Activated effector memory CD4-positive, alpha-beta T cell treated with anti-CD3 and anti-CD28 coated beads, Interleukin-2, amount 50 U/mL, for 16 hours (primary cell): ENCODE measurements at regions not wholly inside any gene's neighbourhood (a gene's known extent, or its start where the extent isn't known, plus 50 kb on each side); places are given as distances from the start of the nearest gene placed in this dataset.
"Not testable (repeated sequence)": the region's sequence is repeated elsewhere in the genome, so short reads cannot be mapped to it uniquely, and the experiment has no call there.

Experiments
- DNase-seq: peaks from one replicate; pipeline ENCODE4 v3.0.0-alpha.2; 2020

DNA sequence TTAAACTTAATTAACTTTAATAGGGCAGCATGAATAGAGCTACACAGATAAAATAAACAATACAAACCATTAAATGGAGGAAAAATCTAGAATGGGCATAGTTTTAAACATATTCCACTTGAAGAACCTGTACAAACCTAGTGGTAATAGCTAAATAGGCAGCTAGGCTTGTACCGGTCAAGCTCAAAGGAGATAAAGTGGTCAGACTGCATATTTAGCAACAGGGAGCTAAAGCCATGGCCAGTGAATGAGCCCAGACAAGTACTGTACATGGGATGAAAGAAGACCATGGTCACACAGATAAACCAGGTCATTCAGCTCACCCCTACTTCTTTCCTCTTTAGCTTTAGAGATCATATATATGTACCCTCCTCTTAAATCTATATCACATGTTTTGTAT is 186.6 kb upstream of the KRR1 start:
- DNase-seq: no peak

DNA sequence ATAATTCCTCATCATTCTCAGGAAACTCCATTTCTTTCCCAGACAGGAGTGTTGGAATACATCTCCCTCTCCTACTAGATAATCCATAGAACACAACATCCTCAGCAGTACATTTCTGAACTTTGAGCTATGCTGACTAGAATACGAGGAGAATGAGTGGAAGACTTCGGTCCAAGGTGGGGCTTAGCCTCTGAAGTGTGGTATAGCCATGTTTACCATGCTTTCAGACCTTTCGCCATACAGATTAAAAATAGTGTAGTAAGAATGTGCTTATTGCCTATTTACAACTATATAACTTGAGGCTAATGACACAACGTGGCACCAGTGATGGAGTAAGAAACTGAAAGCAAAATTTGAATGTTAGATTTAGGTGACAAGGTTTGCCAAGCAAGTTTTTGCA is 184.5 kb upstream of the KRR1 start:
- no peak for DNase-seq

DNA sequence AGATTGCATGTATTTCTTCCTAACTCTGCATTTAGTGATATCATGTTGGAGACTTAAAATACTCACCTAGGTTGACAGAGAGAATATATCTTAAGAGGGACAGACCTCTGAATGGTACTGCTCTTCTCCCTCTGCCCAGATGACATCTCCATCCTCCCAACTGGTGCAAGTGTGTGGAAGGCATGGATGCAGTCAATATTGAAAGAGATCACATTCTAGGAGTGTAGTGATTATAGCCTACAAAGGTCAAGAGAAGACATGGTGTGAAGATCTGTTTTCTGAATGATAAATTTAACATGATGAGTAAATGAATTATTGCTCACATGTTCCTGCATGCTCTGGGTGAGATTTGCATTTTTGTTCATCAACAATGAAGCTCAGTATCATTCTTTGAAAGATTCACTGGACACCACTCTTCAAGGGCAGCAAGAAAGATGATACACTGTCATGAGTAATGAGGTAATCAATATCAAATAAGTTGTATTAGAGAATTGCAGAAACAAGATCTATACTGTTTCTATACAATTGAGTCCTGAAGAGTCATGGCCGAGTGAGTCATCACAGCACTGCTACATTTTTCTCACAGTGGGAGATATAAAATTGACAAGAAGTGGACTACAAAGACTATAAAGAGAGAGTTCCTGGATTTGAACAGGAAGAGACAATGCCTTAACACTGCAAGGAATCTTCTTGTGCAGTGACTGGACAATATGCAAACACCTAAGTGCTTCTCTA is 183.3 kb upstream of the KRR1 start:
- DNase-seq: no peak

DNA sequence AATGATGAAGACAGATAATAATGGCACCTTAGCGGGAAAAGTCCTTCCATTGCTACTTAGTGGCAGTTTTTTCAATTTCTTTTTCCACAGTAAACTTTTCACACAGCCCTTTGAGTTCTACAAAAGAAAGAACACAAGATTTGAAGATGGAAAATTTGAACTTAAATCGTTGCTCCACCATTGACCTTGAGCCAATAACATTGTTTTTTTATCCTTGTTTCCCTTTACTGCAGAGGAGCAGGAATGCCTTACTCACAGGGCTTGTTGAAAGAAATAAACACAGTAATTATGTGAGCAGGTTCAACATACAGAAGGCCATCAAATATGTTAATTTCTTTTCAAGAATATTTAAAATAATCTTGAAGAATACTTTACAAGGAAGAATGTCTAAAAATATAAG is 181.5 kb upstream of the KRR1 start:
- no peak for DNase-seq

DNA sequence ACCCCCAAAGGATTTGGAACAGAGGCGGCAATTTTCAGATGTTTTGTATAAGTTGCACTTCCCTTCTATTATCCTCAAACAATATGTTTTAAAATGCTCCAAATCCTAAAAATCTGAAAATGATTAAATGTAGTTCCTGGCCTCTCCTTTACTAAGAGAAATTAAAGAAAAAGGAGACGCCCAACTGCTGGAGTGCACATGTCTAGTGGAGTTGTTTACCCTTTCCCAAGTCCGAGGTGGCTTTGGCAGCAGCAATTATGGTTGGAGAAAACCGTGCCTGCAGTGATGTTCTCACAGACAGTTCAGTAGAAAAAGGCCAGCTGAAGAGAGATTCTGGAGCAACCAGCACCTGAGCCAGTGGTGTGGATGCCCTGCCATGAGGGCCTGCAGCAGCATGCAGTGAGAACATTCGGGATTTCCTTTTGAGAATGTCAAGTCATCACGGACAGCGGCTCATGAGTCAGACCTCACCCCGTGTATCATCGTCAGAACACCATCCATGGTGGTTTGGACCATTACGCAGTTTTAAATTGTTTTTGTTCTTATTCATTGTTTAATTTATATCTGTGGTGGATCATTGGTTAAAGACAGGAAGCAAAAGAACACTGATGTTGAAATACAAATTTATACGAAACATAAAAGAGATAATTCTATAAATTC is 179.0 kb upstream of the KRR1 start:
- no peak for DNase-seq

DNA sequence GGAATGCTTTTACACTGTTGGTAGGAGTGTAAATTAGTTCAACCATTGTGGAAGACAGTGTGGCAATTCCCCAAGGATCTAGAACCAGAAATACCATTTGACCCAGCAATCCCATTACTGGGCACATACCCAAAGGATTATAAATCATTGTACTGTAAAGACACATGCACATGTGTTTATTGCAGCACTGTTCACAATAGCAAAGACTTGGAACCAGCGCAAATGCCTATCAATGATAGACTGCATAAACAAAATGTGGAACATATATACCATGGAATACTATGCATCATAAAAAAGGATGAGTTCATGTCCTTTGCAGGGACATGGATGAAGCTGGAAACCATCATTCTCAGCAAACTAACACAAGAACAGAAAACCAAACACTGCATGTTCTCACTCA is 174.8 kb upstream of the KRR1 start:
- not testable (repeated sequence) for DNase-seq

DNA sequence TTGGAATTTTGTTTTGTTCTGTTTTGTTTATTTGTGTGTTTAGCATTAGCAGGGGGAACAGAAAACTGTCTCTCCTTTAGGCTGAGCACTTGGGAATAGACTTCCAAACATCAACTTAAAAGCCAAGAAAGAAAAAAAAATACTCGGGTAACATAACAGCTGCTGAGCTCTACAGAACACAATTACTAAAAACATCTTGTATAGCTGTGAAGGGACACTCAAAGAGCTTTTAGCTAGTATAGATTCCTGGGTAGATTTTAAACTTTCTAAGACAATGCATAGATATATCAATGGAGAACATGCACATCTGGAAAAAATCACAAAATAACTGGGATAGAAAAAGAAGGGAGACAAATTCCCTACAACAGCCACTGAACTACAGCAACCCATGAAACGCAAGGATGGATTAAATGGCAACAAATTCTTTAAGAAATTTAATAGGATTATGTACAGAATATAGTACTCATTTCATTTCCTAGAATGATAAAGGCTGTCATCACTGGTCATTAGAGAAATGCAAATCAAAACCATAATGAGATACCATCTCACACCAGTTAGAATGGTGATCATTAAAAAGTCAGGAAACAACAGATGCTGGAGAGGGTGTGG is 174.3 kb upstream of the KRR1 start:
- no peak for DNase-seq

DNA sequence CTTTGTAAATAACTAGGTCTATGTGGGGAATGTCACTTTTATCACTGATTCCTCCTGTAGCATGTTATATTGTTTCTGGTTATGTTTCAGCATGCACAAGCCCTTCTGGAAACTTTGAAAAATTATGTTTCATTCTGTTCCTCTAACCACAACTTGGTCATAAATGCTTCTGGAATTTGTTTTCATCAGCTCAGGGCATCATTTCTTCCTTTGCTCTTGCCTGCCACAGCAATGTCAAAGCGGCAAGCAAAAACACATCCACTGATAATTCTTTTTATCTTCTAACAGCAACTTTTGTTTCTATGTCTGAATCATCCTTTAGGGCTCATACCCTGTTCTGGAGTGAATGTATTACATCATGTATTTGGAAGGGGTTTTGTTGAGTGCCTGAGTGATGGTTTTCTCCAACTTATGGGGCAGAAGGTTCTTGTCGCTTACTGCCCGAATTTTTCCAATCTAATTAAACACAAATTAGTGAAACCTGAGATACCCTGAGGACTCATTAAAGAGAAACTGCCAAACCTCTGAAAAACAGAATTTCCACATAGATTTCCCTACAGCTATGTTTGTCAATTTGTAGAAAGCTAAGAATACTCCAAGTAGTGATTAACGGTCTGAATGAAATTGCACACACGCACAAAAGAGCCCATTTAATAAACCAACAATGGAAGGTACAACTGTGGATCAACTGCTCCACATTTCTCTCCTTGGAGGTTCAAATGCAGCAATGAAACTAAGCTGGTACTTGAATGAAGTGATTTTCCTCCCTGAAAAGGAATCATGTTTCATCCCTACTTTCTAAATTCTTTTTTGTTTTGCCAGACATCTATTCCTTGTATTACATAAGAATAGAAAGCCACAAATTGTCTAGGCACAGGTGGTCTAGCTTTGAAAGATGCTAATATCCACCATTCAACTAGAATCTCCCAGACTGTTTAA is 173.5 kb upstream of the KRR1 start:
- DNase-seq: no peak

DNA sequence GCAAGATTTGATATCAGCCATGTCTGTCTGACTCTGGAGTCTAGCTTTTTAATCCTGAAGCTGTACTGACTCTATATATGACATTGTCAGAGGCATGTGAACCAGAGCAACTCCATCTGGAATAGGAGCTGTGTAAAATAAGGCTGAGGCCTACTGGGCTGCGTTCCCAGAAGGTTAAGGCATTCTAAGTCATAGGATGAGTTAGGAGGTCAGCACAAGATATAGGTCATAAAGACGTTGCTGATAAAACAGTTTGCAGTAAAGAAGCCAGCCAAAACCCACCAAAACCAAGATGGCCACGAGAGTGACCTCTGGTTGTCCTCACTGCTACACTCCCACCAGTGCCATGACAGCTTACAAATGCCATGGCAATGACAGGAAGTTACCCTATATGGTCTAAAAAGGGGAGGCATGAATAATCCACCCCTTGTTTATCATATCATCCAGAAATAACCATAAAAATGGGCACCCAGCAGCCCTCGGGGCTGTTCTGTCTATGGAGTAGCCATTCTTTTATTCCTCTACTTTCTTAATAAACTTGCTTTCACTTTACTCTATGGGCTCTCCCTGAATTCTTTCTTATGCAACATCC is 172.7 kb upstream of the KRR1 start:
- DNase-seq: not testable (repeated sequence)

DNA sequence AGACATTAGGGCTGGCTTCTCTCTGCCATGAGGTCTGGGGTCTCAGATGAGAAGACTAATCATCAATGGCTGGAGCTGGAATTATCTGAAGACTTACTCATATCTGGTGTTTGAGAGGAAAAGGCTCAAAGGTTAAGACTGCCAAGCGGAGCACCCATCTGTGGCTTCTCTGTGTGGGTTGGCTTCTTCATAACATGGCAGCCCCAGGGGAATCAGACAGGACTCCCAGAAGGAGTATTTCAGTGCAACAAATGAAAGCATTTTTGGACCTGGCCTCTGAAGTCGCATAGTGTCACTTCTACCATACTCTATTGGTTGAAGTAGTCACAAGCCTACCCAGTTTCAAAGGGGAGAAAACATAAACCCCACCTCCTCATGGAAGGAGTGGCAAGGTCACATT is 171.8 kb upstream of the KRR1 start:
- DNase-seq: no peak

DNA sequence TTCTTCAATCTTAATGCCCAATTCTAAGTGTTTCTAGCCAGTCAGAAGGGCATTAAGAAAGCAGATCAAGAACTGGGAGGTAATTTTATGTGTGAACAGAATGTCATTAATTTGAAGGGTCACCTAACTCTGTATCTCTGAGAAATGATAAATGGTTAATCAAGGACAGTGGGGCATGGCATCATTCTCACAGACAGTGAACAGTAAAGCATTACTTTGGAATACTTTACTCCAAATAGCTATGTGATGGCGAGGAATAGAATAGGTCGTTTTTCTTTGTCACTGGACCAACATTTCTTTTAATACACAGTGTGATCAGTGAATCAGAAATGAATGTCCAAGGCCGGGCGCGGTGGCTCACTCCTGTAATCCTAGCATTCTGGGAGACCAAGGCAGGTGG is 166.1 kb upstream of the KRR1 start:
- DNase-seq: no peak

DNA sequence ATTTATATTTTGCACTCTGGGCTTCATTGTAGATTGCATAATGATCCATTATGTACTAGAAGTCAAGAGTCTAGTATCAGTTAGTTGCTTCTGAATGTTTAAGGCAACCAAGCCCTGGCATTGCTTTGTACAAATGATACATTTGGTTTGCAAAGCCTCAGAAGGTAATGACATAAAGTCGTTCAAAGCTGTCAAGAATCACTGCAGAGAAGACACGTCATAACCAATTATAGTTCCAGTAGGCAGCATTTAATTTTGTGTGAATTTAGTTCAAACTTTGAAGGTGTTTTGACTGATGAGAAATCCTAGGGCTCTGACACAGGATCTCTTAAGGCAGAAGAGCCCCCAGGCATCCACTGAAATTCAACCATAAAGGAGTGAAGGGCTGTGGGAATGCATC is 163.0 kb upstream of the KRR1 start:
- no peak for DNase-seq

DNA sequence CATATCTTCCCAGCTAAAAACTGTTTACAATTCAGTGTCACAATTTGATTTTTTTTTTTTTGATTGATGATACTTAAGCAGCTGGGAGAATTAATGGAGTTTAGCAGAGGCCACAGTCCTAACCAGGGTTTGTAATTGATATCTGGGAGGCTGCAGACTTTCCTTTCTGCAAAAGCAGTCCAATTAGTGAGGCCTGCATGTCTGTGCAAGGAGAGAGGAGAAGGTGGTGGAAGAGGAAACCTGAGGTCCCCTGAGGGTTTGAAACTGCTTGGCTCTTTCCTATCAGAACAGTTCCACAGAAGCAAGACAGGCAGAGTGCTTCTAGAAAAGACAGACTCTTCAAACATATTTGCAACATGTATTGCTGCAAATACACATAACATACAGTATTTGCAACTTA is 160.8 kb upstream of the KRR1 start:
- no peak for DNase-seq

DNA sequence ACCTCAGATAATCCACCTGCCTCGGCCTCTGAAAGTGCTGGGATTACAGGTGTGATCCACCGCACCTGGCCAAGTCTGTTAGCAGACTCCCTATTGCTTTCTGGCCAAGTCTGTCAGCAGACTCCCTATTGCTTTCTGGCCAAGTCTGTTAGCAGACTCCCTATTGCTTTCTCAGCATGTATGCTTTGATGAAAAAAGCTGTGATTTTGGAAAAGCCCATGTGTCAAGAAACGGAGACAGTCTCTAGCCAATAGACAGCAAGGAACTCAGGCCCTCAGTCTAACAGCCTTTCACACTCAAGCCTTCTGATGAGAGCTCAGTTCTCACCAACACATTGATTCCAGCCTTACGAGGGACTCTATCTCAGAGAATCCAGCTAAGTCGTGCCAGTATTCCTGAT is 158.8 kb upstream of the KRR1 start:
- DNase-seq: no peak

DNA sequence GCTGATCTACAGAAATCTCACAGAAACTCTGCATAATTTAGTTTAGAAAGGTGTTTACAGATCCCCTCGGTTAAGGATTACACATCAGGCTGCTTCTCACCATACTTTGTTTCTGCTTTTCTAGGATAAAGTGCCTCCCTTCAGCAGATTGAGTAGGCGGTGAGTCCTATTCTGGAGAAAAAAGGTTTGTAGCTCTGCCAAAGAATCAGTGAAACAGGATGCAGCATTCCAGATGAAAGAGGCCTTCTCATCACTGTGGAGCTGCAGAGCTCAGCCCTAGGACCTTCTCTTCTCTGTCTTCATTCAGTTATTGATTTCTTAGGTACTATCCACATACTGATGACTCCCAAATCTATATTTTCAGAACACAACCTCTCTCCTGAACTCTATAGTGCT is 155.5 kb upstream of the KRR1 start:
- no peak for DNase-seq

DNA sequence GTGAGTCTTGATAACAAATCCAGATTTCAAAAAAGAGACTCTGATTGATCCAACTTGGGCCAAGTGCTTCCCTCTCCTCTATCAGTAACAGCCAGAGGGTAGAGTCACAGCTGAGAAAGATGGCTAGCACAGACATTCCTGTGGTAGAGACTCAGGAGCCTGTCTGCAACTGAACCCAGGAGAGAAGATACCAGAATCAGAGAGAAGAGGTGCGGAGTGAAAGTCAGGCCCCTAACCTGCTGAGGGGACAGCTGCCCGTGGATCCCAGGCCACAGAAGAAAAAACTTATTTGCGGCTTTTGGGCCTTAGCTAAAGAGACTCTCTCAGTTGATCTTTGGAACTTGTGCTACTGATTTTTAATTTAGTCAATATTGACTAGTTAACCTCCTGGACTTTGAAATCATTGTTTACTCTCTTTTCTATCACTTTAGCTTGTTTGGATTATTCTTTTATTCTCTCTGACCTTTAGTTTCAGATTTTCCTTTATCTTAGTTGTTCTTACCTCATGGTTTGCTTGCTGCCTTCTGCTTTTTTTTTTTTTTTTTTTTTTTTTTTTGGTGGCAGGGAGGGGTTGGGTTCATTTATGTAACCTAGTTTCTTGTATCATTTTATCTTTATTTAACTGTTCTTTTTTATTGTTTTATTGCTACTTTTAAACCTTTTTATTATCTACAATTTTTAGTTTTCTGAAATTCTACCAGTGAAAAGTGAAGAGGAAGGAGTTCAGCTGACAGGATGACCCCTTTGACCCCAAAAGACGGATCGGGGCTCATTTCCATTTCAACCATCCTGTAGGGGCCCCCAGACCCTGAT is 154.9 kb upstream of the KRR1 start:
- DNase-seq: no peak

DNA sequence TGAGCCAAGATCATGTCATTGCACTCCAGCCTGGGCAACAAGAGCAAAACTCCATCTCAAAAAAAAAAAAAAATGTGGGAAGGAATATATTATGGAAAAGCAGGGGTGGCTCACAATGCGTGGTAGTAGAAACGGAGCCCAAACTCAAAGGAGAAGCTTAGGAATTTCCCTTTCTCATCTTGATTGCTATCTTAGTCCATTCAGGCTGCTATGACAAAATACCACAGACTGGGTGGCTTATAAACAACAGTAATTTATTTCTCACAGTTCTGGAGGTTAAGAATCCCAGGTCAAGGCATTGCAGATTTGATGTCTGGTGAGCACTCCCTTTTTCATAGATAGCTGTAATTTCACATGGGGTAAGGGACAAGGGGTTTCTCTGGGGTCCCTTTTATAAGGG is 153.8 kb upstream of the KRR1 start:
- DNase-seq: no peak

DNA sequence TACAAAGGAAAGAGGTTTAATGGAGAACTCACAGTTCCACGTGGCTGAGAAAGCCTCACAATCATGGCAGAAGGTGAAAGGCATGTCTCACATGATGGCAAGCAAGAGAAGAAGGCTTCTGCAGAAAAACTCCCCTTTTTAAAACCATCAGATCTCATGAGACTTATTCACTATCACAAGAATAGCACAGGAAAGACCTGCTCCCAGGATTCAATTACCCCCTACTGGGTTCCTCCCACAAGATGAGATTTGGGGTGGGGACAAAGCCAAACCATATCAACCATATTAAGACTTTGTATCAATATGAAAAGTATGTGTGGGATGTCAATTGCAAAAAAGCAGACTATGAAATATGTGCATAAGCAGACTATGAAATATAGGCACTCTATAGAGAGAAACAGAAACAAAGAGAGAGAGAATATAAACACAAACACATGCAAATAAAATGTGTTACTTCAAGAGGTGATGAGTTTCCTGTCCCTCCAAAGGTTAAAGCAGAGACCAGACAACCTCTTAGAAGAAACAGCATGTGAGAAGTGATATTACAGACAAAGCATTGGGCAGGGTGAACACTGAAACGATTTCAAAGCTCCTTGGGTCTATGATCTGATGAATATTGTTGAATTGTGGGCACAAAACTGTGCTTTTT is 151.2 kb upstream of the KRR1 start:
- DNase-seq: no peak

DNA sequence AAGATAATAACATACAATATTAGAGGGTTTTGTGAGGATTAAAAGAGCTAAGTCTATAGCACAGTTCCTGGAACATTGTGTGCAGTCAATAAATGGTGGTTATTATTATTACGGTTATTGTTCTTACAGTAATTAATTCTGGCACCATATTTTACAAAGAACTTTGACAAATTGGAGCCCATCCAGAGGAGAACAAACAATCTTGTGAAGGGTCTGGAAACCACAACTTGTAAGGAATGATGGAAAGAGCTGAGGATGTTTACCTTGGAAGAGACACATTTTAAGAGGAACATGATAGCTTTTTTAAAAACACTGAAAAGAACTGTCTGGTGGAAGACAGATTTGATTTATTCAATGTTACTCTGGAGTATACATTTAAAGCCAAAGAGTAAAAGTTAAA is 150.5 kb upstream of the KRR1 start:
- no peak for DNase-seq

DNA sequence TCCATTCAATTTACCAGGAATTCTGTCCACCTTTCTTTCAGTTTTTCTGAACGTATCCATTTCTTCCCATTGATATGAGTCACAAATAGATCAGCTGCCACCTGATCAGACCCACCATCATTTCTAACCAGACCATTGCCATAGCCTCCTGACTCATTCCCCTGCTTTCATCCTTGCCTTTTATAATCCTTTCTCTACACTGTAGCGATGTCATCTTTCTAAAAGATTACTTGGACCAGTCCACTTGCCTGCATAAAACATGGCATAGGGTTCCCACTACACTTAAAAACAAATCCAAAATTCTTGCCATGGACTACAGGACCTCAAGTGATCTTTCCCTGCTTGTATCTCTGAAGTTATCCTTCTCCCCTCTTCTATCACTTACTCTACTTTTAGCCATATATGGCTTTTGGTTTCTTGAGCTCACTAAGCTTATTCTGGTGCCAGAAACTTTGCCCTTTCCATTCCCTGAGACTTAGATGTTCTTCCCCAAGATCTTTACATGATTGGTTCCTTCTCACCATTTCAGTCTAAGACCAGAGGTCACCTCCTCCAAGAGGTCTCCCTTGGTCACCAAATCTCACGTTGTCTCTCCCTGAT is 149.5 kb upstream of the KRR1 start:
- no peak for DNase-seq

DNA sequence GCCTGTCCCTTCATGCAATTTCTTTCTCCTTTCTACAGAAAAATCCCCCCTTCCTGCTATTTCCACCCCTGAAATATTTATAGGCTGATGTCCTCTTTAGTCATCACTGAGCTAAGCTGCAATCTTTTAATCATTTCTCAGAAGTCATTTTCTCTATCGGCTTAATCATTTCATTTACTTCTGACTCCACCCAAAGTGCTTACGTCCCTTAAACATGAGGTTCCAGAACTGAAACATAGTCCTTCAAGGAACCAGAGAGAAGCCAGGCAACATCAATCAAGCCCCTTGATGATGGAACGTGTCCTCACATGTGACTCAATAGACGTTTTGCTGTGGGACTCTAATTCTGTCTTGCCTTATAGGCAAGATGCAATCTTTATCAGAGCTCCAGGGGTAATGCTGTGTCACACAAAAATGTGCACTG is 148.7 kb upstream of the KRR1 start:
- DNase-seq: no peak
